NB4 (cell line): ENCODE measurements at regions not wholly inside any gene's neighbourhood (a gene's known extent, or its start where the extent isn't known, plus 50 kb on each side); places are given as distances from the start of the nearest gene placed in this dataset.

Experiments used
- DNase-seq: peaks from one replicate; pipeline ENCODE4 v3.0.0; 2010; ENCODE audit warnings: low read depth
- H3K4me3 ChIP-seq: one replicate; pipeline ENCODE4 v1.5.1; 2011; ENCODE audit warnings: mild to moderate bottlenecking, low read depth, low read length, moderate library complexity
- CTCF ChIP-seq: IDR thresholded peaks from one replicate; pipeline ENCODE4 v1.5.1; 2012; ENCODE audit warnings: low read depth, low read length
- MAX ChIP-seq: IDR thresholded peaks from 2 replicates; pipeline ENCODE4 v1.6.1; 2011; ENCODE audit warnings: low read depth, low read length
- MYC ChIP-seq: IDR thresholded peaks from 2 replicates; pipeline ENCODE4 v1.6.1; 2011; ENCODE audit warnings: low read depth, low read length
- POLR2A ChIP-seq: IDR thresholded peaks from 2 replicates; pipeline ENCODE4 v1.6.1; 2011; ENCODE audit warnings: mild to moderate bottlenecking; ENCODE audit not compliant: insufficient read length; ENCODE audit errors: extremely low read depth

GRCh38 chr9:16076511-16076910, 523.7 kb downstream of the CCDC171 start:
- TF ChIP-seq POLR2A (no peak), CTCF (no peak), MAX (no peak), MYC (no peak)
- DNase-seq, result no peak
- no peak overlapping the region for H3K4me3 ChIP-seq

GRCh38 chr9:16082796-16083195, 530.0 kb downstream of the CCDC171 start:
- no peak for DNase-seq
- no peak overlapping the region for H3K4me3 ChIP-seq
- no peak for TF ChIP-seq MAX
- no peak for TF ChIP-seq MYC
- TF ChIP-seq CTCF, result no peak
- no peak for TF ChIP-seq POLR2A

- TF ChIP-seq CTCF, result no peak
- no peak for TF ChIP-seq POLR2A
- no peak for TF ChIP-seq MYC
- no peak for TF ChIP-seq MAX
- no peak for DNase-seq
- no peak overlapping the region for H3K4me3 ChIP-seq
These were observed 532.4 kb downstream of the CCDC171 start for GRCh38 chr9:16085167-16085726.

GRCh38 chr9:16090907-16091629, 538.2 kb downstream of the CCDC171 start:
- TF ChIP-seq MYC, result no peak
- no peak for DNase-seq
- H3K4me3 ChIP-seq, result no peak overlapping the region

GRCh38 chr9:16092142-16093091, 539.6 kb downstream of the CCDC171 start:
- TF ChIP-seq MAX, result no peak
- TF ChIP-seq MYC, result no peak
- TF ChIP-seq CTCF, result no peak
- no peak for TF ChIP-seq POLR2A
- H3K4me3 ChIP-seq, result no peak overlapping the region
- DNase-seq, result no peak

GRCh38 chr9:16098306-16098705, 545.5 kb downstream of the CCDC171 start:
- no peak for TF ChIP-seq MAX
- no peak for TF ChIP-seq POLR2A
- TF ChIP-seq CTCF, result no peak
- no peak for TF ChIP-seq MYC
- no peak overlapping the region for H3K4me3 ChIP-seq
- no peak for DNase-seq
